GM12878 (cell line): ENCODE measurements at regions not wholly inside any gene's neighbourhood (a gene's known extent, or its start where the extent isn't known, plus 50 kb on each side); places are given as distances from the start of the nearest gene placed in this dataset.

Experiments used
- ATAC-seq: fragments of 200-7000 bp; cut with Tn5 transposase; 3 replicates; pipeline ENCODE4 v1.9.1; 2020; ENCODE audit warnings: mild to moderate bottlenecking, moderate library complexity
- BruUV-seq: library from RNA; stranded (reverse); fragments of 400-500 nt; replicated peaks from 2 replicates; lab custom pipeline; 2021; lab: Mats Ljungman, UMichigan
- CTCF ChIA-PET: fragments of 300-600 bp; sonication (Branson Sonifier 250); formaldehyde crosslinking; extraction: SDS; loops from one replicate; lab custom pipeline; 2021; ENCODE audit warnings: inconsistent platforms; lab: Yijun Ruan, JAX
- POLR2A ChIA-PET: fragments of 350-600 bp; formaldehyde crosslinking; extraction: SDS; loops from one replicate; lab custom pipeline; 2021; ENCODE audit warnings: inconsistent platforms; lab: Charles Lee
- RAD21 ChIA-PET: fragments of 300-600 bp; sonication (Branson Sonifier 250); formaldehyde crosslinking; loops from one replicate; lab custom pipeline; 2023; ENCODE audit warnings: antibody characterized with exemption; ENCODE audit not compliant: unreplicated experiment; lab: Charles Lee
- SMC1A ChIA-PET: fragments of 300-600 bp; sonication (Branson Sonifier 250); formaldehyde crosslinking; loops from one replicate; lab custom pipeline; 2023; ENCODE audit not compliant: unreplicated experiment, uncharacterized antibody; lab: Charles Lee
- DNase-seq: peaks from one replicate; pipeline ENCODE4 v3.0.0-alpha.2; 2011; ENCODE audit warnings: low read depth, low spot score
- FAIRE-seq: peaks from 3 replicates; lab custom pipeline; 2011; peaks lifted over from hg19 to GRCh38; lab: Jason Lieb, UNC
- H2AFZ ChIP-seq: 2 replicates; pipeline ENCODE4 v1.6.0; 2011; ENCODE audit warnings: low read depth, low read length, control low read depth; ENCODE audit not compliant: control insufficient read depth
- H3K27ac ChIP-seq: 2 replicates; pipeline ENCODE4 v1.5.1; 2011; ENCODE audit warnings: control low read depth; ENCODE audit not compliant: control insufficient read depth, insufficient read depth
- H3K27me3 ChIP-seq, 2 experiments: replicated peaks in 1 of 2; 2 replicates each; pipeline versions ENCODE4 v1.6.0 to v1.6.1; 2011; ENCODE audit warnings: low read length in 1 of 2; ENCODE audit not compliant: control insufficient read depth in 2 of 2, insufficient read depth in 2 of 2
- H3K36me3 ChIP-seq, 2 experiments: 2 replicates each; pipeline ENCODE4 v1.5.1; 2011; ENCODE audit warnings: low read length in 1 of 2; ENCODE audit not compliant: control insufficient read depth in 2 of 2, insufficient read depth in 2 of 2
- H3K4me1 ChIP-seq: 2 replicates; pipeline ENCODE4 v1.6.1; 2011; ENCODE audit warnings: mild to moderate bottlenecking, low read length, moderate library complexity, mixed read lengths; ENCODE audit not compliant: control insufficient read depth, insufficient read depth
- H3K4me2 ChIP-seq: 2 replicates; pipeline ENCODE4 v1.6.0; 2011; ENCODE audit warnings: control low read depth; ENCODE audit not compliant: control insufficient read depth, insufficient read depth
- H3K4me3 ChIP-seq: fragments of 200-600 bp; sonication (generic); 2 replicates; pipeline ENCODE4 v1.5.1; 2016
- H3K79me2 ChIP-seq: 2 replicates; pipeline ENCODE4 v1.6.0; 2011; ENCODE audit warnings: low read length; ENCODE audit not compliant: control insufficient read depth, insufficient read depth
- H3K9ac ChIP-seq: 2 replicates; pipeline ENCODE4 v1.8.0; 2011; ENCODE audit warnings: low read length, control low read depth, mixed read lengths; ENCODE audit not compliant: control insufficient read depth, insufficient read depth
- H3K9me3 ChIP-seq: replicated peaks from 3 replicates; pipeline ENCODE4 v1.5.1; 2011; ENCODE audit warnings: mild to moderate bottlenecking, low read length; ENCODE audit not compliant: control insufficient read depth, insufficient read depth
- H4K20me1 ChIP-seq: 2 replicates; pipeline ENCODE4 v1.6.0; 2011; ENCODE audit not compliant: control insufficient read depth, insufficient read depth
- BRCA1 ChIP-seq: IDR thresholded peaks from 2 replicates; pipeline ENCODE4 v1.6.1; 2011; ENCODE audit warnings: low read depth, low read length, improper control_type of control experiment
- CHD1 ChIP-seq: IDR thresholded peaks from 2 replicates; pipeline ENCODE4 v1.6.1; 2012; ENCODE audit warnings: low read depth, low read length, improper control_type of control experiment
- E4F1 ChIP-seq: fragments of 450-650 bp; IDR thresholded peaks from 2 replicates; pipeline ENCODE4 v1.6.1; 2018; ENCODE audit warnings: borderline replicate concordance, mild to moderate bottlenecking; ENCODE audit not compliant: partially characterized antibody
- EP300 ChIP-seq, 2 experiments: fragments of 150-350 bp in 1 of 2; IDR thresholded peaks; 2 replicates each; pipeline ENCODE4 v1.6.1; 2011 to 2012; ENCODE audit warnings: low read depth in 2 of 2, low read length in 2 of 2, borderline replicate concordance in 1 of 2, improper control_type of control experiment in 1 of 2, inconsistent platforms in 1 of 2; ENCODE audit not compliant: control insufficient read depth in 1 of 2
- IKZF2 ChIP-seq, 2 experiments: fragments of 450-650 bp; IDR thresholded peaks; 2 replicates each; pipeline ENCODE4 v1.6.1; 2017; ENCODE audit warnings: mild to moderate bottlenecking in 2 of 2, moderate library complexity in 2 of 2
- JUND ChIP-seq: IDR thresholded peaks from 2 replicates; pipeline ENCODE4 v1.6.1; 2012; ENCODE audit warnings: low read depth, mild to moderate bottlenecking, low read length, improper control_type of control experiment, moderate library complexity
- KDM1A ChIP-seq: fragments of 200-600 bp; sonication (generic); IDR thresholded peaks from 2 replicates; pipeline ENCODE4 v1.6.1; 2016; ENCODE audit warnings: borderline replicate concordance
- MTA3 ChIP-seq: IDR thresholded peaks from 2 replicates; pipeline ENCODE4 v1.6.1; 2012; ENCODE audit warnings: low read length, inconsistent platforms, borderline replicate concordance
- NKRF ChIP-seq: fragments of 450-650 bp; conservative IDR thresholded peaks from 2 replicates; pipeline ENCODE4 v1.6.1; 2017; ENCODE audit warnings: mild to moderate bottlenecking, moderate library complexity
- NRF1 ChIP-seq: conservative IDR thresholded peaks from 2 replicates; pipeline ENCODE4 v1.6.1; 2011; ENCODE audit warnings: mild to moderate bottlenecking, low read depth, low read length, improper control_type of control experiment
- PAX8 ChIP-seq: fragments of 450-650 bp; IDR thresholded peaks from 2 replicates; pipeline ENCODE4 v1.6.1; 2017; ENCODE audit warnings: mild to moderate bottlenecking, moderate library complexity
- RAD21 ChIP-seq: IDR thresholded peaks from 2 replicates; pipeline ENCODE4 v1.6.1; 2011; ENCODE audit warnings: mild to moderate bottlenecking, low read depth, low read length, moderate library complexity; ENCODE audit not compliant: insufficient read depth
- SREBF2 ChIP-seq: IDR thresholded peaks from 2 replicates; pipeline ENCODE4 v1.6.1; 2012; ENCODE audit warnings: mild to moderate bottlenecking, low read length
- TARDBP ChIP-seq: IDR thresholded peaks from 2 replicates; pipeline ENCODE4 v1.6.1; 2016; ENCODE audit warnings: borderline replicate concordance
- ZNF217 ChIP-seq: fragments of 450-650 bp; IDR thresholded peaks from 2 replicates; pipeline ENCODE4 v1.6.1; 2017; ENCODE audit warnings: antibody characterized with exemption, mild to moderate bottlenecking
- ZZZ3 ChIP-seq: IDR thresholded peaks from 2 replicates; pipeline ENCODE4 v1.6.1; 2011; ENCODE audit warnings: low read depth; ENCODE audit not compliant: control insufficient read depth, insufficient read length
- WGBS: methylation state at CpG from one replicate; pipeline ENCODE4 v1.1.6; 2016; ENCODE audit warnings: low lambda C conversion rate; ENCODE audit not compliant: insufficient replicate concordance, insufficient coverage; ENCODE audit errors: missing lambda C conversion rate; 5-methylcytosine and 5-hydroxymethylcytosine counted together
- in situ Hi-C: fragments of 300-500 bp; cut with MboI; formaldehyde crosslinking; loops from 9 replicates; pipeline ENCODE4 v1.14.3; 2018; ENCODE audit warnings: mixed read lengths
- intact Hi-C: fragments of 100-400 bp; cut with micrococcal nuclease; formaldehyde crosslinking; loops from one replicate; pipeline ENCODE4 v1.14.2; 2022; ENCODE audit not compliant: unreplicated experiment
- TF ChIP-seq, protein P1 (sequence below): fragments of 450-650 bp; IDR thresholded peaks from 2 replicates; pipeline ENCODE4 v1.6.1; 2016; ENCODE audit warnings: mild to moderate bottlenecking, moderate library complexity, borderline replicate concordance

GRCh38 chr12:68506619-68507018 is 104.1 kb upstream of the RAP1B start (continued):
- no peak for TF ChIP-seq ZNF217
- no peak for TF ChIP-seq IKZF2 (IDR thresholded peaks at IDR 0.05)
- no peak for TF ChIP-seq PAX8
- no peak for TF ChIP-seq SREBF2
- no peak for TF ChIP-seq EP300 (IDR thresholded peaks at IDR 0.05; ENCODE audit: borderline replicate concordance in 1 of 2, control insufficient read depth in 1 of 2, low read depth in 2 of 2, low read length in 2 of 2)
- no peak for TF ChIP-seq CHD1
- TF ChIP-seq NKRF: no peak
- no peak for TF ChIP-seq MTA3
- TF ChIP-seq KDM1A: no peak

DNA sequence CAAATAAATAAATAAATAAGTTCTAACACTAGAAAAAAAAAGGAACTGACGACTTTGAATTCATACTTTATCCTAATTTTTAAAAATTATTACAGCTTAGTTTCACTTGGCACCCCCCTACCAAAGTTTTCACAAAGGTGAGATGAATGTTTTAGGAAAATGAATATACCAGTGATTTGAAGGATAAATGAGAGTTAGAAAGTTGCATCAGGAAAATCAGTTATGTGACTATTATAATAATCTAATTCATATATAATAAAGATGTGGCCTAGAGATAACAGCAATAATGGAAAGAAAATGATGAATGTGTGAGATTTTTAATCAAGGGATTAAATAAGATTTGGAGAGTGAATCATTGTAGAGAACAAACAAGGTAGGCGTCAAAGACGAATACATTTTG is 103.0 kb upstream of the RAP1B start:
- in situ Hi-C loops: no loop called here
- H3K27me3 ChIP-seq: no peaks in the 10 kb centered on the region
- no peaks in the 10 kb centered on the region for H3K36me3 ChIP-seq
- H4K20me1 ChIP-seq: no peaks in the 10 kb centered on the region
- FAIRE-seq: no peak
- BruUV-seq: no TSS peak
- no peak overlapping the region for H3K9ac ChIP-seq
- POLR2A ChIA-PET: no interaction called here
- 92% methylated on average over 3 of the region's 3 CpGs for WGBS
- no peak for DNase-seq
- no peak for ATAC-seq
- RAD21 ChIA-PET: interaction anchor here (0.9 kb wide), 1 partner anchor 110 kb away, joined by 3 read pairs; no protein-coding TSS in a partner anchor
- no peaks in the 10 kb centered on the region; the same call in 2 of the 3 replicates for H3K9me3 ChIP-seq
- H3K4me1 ChIP-seq: no peaks in the 10 kb centered on the region
- H3K4me3 ChIP-seq: no peak overlapping the region
- intact Hi-C loops: no loop called here
- no peak overlapping the region for H3K4me2 ChIP-seq
- SMC1A ChIA-PET: interaction anchor here (5.7 kb wide), 1 partner anchor 9 kb away, joined by 37 read pairs; no protein-coding TSS in a partner anchor
- CTCF ChIA-PET: no interaction called here
- H3K79me2 ChIP-seq: no peaks in the 10 kb centered on the region
- no peak overlapping the region for H2AFZ ChIP-seq
- no peak overlapping the region for H3K27ac ChIP-seq
- TF ChIP-seq NRF1 (no peak), BRCA1 (no peak), TARDBP (no peak), RAD21 (no peak), E4F1 (no peak), ZZZ3 (no peak), JUND (no peak)
- TF ChIP-seq, protein P1, sequence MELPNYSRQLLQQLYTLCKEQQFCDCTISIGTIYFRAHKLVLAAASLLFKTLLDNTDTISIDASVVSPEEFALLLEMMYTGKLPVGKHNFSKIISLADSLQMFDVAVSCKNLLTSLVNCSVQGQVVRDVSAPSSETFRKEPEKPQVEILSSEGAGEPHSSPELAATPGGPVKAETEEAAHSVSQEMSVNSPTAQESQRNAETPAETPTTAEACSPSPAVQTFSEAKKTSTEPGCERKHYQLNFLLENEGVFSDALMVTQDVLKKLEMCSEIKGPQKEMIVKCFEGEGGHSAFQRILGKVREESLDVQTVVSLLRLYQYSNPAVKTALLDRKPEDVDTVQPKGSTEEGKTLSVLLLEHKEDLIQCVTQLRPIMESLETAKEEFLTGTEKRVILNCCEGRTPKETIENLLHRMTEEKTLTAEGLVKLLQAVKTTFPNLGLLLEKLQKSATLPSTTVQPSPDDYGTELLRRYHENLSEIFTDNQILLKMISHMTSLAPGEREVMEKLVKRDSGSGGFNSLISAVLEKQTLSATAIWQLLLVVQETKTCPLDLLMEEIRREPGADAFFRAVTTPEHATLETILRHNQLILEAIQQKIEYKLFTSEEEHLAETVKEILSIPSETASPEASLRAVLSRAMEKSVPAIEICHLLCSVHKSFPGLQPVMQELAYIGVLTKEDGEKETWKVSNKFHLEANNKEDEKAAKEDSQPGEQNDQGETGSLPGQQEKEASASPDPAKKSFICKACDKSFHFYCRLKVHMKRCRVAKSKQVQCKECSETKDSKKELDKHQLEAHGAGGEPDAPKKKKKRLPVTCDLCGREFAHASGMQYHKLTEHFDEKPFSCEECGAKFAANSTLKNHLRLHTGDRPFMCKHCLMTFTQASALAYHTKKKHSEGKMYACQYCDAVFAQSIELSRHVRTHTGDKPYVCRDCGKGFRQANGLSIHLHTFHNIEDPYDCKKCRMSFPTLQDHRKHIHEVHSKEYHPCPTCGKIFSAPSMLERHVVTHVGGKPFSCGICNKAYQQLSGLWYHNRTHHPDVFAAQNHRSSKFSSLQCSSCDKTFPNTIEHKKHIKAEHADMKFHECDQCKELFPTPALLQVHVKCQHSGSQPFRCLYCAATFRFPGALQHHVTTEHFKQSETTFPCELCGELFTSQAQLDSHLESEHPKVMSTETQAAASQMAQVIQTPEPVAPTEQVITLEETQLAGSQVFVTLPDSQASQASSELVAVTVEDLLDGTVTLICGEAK: no peak
